A673 (cell line): ENCODE measurements at regions not wholly inside any gene's neighbourhood (a gene's known extent, or its start where the extent isn't known, plus 50 kb on each side); places are given as distances from the start of the nearest gene placed in this dataset.

Source experiments
- CTCF ChIP-seq: fragments of 300-800, 200-600 bp; sonication (generic); conservative IDR thresholded peaks from 2 replicates; pipeline ENCODE4 v1.5.1; 2017; ENCODE audit warnings: low read depth, mild to moderate bottlenecking, antibody characterized with exemption, low read length, moderate library complexity, mixed read lengths
- EZH2 ChIP-seq: fragments of 200-600 bp; sonication (generic); IDR thresholded peaks from 2 replicates; pipeline ENCODE4 v1.6.1; 2017; ENCODE audit warnings: borderline replicate concordance, low read depth, mild to moderate bottlenecking, mixed read lengths, antibody characterized with exemption, low read length; ENCODE audit not compliant: poor library complexity, severe bottlenecking

- TF ChIP-seq CTCF (no peak), EZH2 (no peak)
Measured at GRCh38 chr1:182135946-182136345, 74.4 kb upstream of the ZNF648 start.
